ENCODE measurements at regions not wholly inside any gene's neighbourhood (a gene's known extent, or its start where the extent isn't known, plus 50 kb on each side); places are given as distances from the start of the nearest gene placed in this dataset.

- Histone ChIP-seq H3K9ac (ENCODE audit: insufficient read length) (no peak overlapping the region), H3K27ac (no peak overlapping the region), H3K36me3 (ENCODE audit: insufficient read depth, low read length) (no peaks in the 10 kb centered on the region), H3K4me3 (no peak overlapping the region), H3K9me3 (ENCODE audit: low read depth, low read length) (no peaks in the 10 kb centered on the region)
- DNase-seq (ENCODE audit: low read depth, low spot score), result no peak
- TF ChIP-seq EZH2 (IDR thresholded peaks at IDR 0.05) (no peak), POLR2AphosphoS5 (IDR thresholded peaks at IDR 0.05; ENCODE audit: borderline replicate concordance, low read depth, low read length) (no peak), FOXP2 (optimal IDR thresholded peaks at IDR 0.05; ENCODE audit: control extremely low read depth, extremely low read length, insufficient read depth) (no peak)
These were observed 56.3 kb downstream of the SOX14 start for GRCh38 chr3:137820366-137820765.

- Histone ChIP-seq H3K36me3 (ENCODE audit: insufficient read depth, low read length) (no peaks in the 10 kb centered on the region), H3K4me3 (no peak overlapping the region), H3K27ac (no peak overlapping the region), H3K9me3 (ENCODE audit: low read depth, low read length) (no peaks in the 10 kb centered on the region), H3K9ac (ENCODE audit: insufficient read length) (no peak overlapping the region)
- DNase-seq (ENCODE audit: low read depth, low spot score), result no peak
- TF ChIP-seq EZH2 (IDR thresholded peaks at IDR 0.05) (no peak), POLR2AphosphoS5 (IDR thresholded peaks at IDR 0.05; ENCODE audit: borderline replicate concordance, low read depth, low read length) (no peak), FOXP2 (optimal IDR thresholded peaks at IDR 0.05; ENCODE audit: control extremely low read depth, extremely low read length, insufficient read depth) (no peak)
These were observed 71.0 kb downstream of the SOX14 start for GRCh38 chr3:137835096-137835495.

- Histone ChIP-seq H3K9me3 (ENCODE audit: low read depth, low read length) (no peaks in the 10 kb centered on the region), H3K36me3 (ENCODE audit: insufficient read depth, low read length) (no peaks in the 10 kb centered on the region), H3K9ac (ENCODE audit: insufficient read length) (no peak overlapping the region), H3K27ac (no peak overlapping the region), H3K4me3 (no peak overlapping the region)
- TF ChIP-seq FOXP2 (optimal IDR thresholded peaks at IDR 0.05; ENCODE audit: control extremely low read depth, extremely low read length, insufficient read depth) (no peak), POLR2AphosphoS5 (IDR thresholded peaks at IDR 0.05; ENCODE audit: borderline replicate concordance, low read depth, low read length) (no peak), EZH2 (IDR thresholded peaks at IDR 0.05) (no peak)
- DNase-seq (ENCODE audit: low read depth, low spot score), result no peak
These were observed 81.1 kb downstream of the SOX14 start for GRCh38 chr3:137845194-137845593.

GRCh38 chr3:137845666-137846065 lies 81.6 kb downstream of the SOX14 start:
- TF ChIP-seq POLR2AphosphoS5 (IDR thresholded peaks at IDR 0.05; ENCODE audit: borderline replicate concordance, low read depth, low read length) (no peak), FOXP2 (optimal IDR thresholded peaks at IDR 0.05; ENCODE audit: control extremely low read depth, extremely low read length, insufficient read depth) (no peak)
- H3K4me3 ChIP-seq, result no peak overlapping the region
- no peak for DNase-seq (ENCODE audit: low read depth, low spot score)
- H3K27ac ChIP-seq, result no peak overlapping the region
- no peak overlapping the region for H3K9ac ChIP-seq (ENCODE audit: insufficient read length)
- no peaks in the 10 kb centered on the region for H3K9me3 ChIP-seq (ENCODE audit: low read depth, low read length)
- no peaks in the 10 kb centered on the region for H3K36me3 ChIP-seq (ENCODE audit: insufficient read depth, low read length)

- no peak overlapping the region for H3K27ac ChIP-seq
- no peak overlapping the region for H3K4me3 ChIP-seq
- no peak overlapping the region for H3K9ac ChIP-seq (ENCODE audit: insufficient read length)
- TF ChIP-seq FOXP2 (optimal IDR thresholded peaks at IDR 0.05; ENCODE audit: control extremely low read depth, extremely low read length, insufficient read depth) (no peak), EZH2 (IDR thresholded peaks at IDR 0.05) (no peak), POLR2AphosphoS5 (IDR thresholded peaks at IDR 0.05; ENCODE audit: borderline replicate concordance, low read depth, low read length) (no peak)
- DNase-seq (ENCODE audit: low read depth, low spot score), result no peak
- H3K36me3 ChIP-seq (ENCODE audit: insufficient read depth, low read length), result no peaks in the 10 kb centered on the region
- H3K9me3 ChIP-seq (ENCODE audit: low read depth, low read length), result no peaks in the 10 kb centered on the region
These were observed 88.3 kb downstream of the SOX14 start for GRCh38 chr3:137852391-137852830.

- Histone ChIP-seq H3K27ac (no peak overlapping the region), H3K36me3 (ENCODE audit: insufficient read depth, low read length) (no peaks in the 10 kb centered on the region), H3K4me3 (no peak overlapping the region), H3K9ac (ENCODE audit: insufficient read length) (no peak overlapping the region), H3K9me3 (ENCODE audit: low read depth, low read length) (no peaks in the 10 kb centered on the region)
- TF ChIP-seq FOXP2 (optimal IDR thresholded peaks at IDR 0.05; ENCODE audit: control extremely low read depth, extremely low read length, insufficient read depth) (no peak), EZH2 (IDR thresholded peaks at IDR 0.05) (no peak), POLR2AphosphoS5 (IDR thresholded peaks at IDR 0.05; ENCODE audit: borderline replicate concordance, low read depth, low read length) (no peak)
- no peak for DNase-seq (ENCODE audit: low read depth, low spot score)
These were observed 90.6 kb downstream of the SOX14 start for GRCh38 chr3:137854533-137855261.

- no peaks in the 10 kb centered on the region for H3K36me3 ChIP-seq (ENCODE audit: insufficient read depth, low read length)
- no peak overlapping the region for H3K9ac ChIP-seq (ENCODE audit: insufficient read length)
- no peak overlapping the region for H3K27ac ChIP-seq
- no peak for DNase-seq (ENCODE audit: low read depth, low spot score)
- no peak for TF ChIP-seq FOXP2 (optimal IDR thresholded peaks at IDR 0.05; ENCODE audit: control extremely low read depth, extremely low read length, insufficient read depth)
- no peak for TF ChIP-seq EZH2 (IDR thresholded peaks at IDR 0.05)
- no peak for TF ChIP-seq POLR2AphosphoS5 (IDR thresholded peaks at IDR 0.05; ENCODE audit: borderline replicate concordance, low read depth, low read length)
- H3K4me3 ChIP-seq, result no peak overlapping the region
- no peaks in the 10 kb centered on the region for H3K9me3 ChIP-seq (ENCODE audit: low read depth, low read length)
These were observed 101.9 kb downstream of the SOX14 start for GRCh38 chr3:137866001-137866400.

- Histone ChIP-seq H3K9ac (ENCODE audit: insufficient read length) (no peak overlapping the region), H3K27ac (no peak overlapping the region), H3K9me3 (ENCODE audit: low read depth, low read length) (no peaks in the 10 kb centered on the region), H3K4me3 (no peak overlapping the region), H3K36me3 (ENCODE audit: insufficient read depth, low read length) (no peaks in the 10 kb centered on the region)
- TF ChIP-seq EZH2 (IDR thresholded peaks at IDR 0.05) (no peak), FOXP2 (optimal IDR thresholded peaks at IDR 0.05; ENCODE audit: control extremely low read depth, extremely low read length, insufficient read depth) (no peak)
- no peak for DNase-seq (ENCODE audit: low read depth, low spot score)
These were observed 102.8 kb downstream of the SOX14 start for GRCh38 chr3:137866933-137867332.

- Histone ChIP-seq H3K9ac (ENCODE audit: insufficient read length) (no peak overlapping the region), H3K4me3 (no peak overlapping the region), H3K9me3 (ENCODE audit: low read depth, low read length) (no peaks in the 10 kb centered on the region), H3K36me3 (ENCODE audit: insufficient read depth, low read length) (no peaks in the 10 kb centered on the region), H3K27ac (no peak overlapping the region)
- no peak for DNase-seq (ENCODE audit: low read depth, low spot score)
- TF ChIP-seq FOXP2 (optimal IDR thresholded peaks at IDR 0.05; ENCODE audit: control extremely low read depth, extremely low read length, insufficient read depth) (no peak), EZH2 (IDR thresholded peaks at IDR 0.05) (no peak), POLR2AphosphoS5 (IDR thresholded peaks at IDR 0.05; ENCODE audit: borderline replicate concordance, low read depth, low read length) (no peak)
These were observed 103.5 kb downstream of the SOX14 start for GRCh38 chr3:137867611-137868010.
